H1 (cell line): ENCODE measurements at regions not wholly inside any gene's neighbourhood (a gene's known extent, or its start where the extent isn't known, plus 50 kb on each side); places are given as distances from the start of the nearest gene placed in this dataset.

Source experiments
- TAF1 ChIP-seq: IDR thresholded peaks from 2 replicates; pipeline ENCODE4 v1.6.1; 2011; ENCODE audit warnings: mild to moderate bottlenecking, low read depth, low read length

GRCh38 chr3:139157161-139157932 lies 112.7 kb upstream of the PRR23C start (continued):
- no peak for TF ChIP-seq TAF1
